MCF 10A (cell line): ENCODE measurements at regions not wholly inside any gene's neighbourhood (a gene's known extent, or its start where the extent isn't known, plus 50 kb on each side); places are given as distances from the start of the nearest gene placed in this dataset.

Experiments used
- BruUV-seq: library from RNA; stranded (reverse); fragments of 400-500 nt; replicated peaks from 2 replicates; lab custom pipeline; 2021; lab: Mats Ljungman, UMichigan
- CTCF ChIA-PET: fragments of 300-600 bp; sonication (Branson Sonifier 250); formaldehyde crosslinking; extraction: SDS; loops from one replicate; lab custom pipeline; 2021; ENCODE audit warnings: antibody characterized with exemption, inconsistent platforms; lab: Yijun Ruan, JAX
- POLR2A ChIA-PET: fragments of 300-600, 350-650 bp; sonication (Branson Sonifier 250); formaldehyde crosslinking; extraction: SDS; loops from one replicate; lab custom pipeline; 2020; ENCODE audit warnings: antibody characterized with exemption, inconsistent platforms; lab: Yijun Ruan, JAX
- DNase-seq: peaks from one replicate; pipeline ENCODE4 v3.0.0-alpha.2; 2018; ENCODE audit not compliant: unreplicated experiment
- H3K27ac Mint-ChIP-seq: one replicate; pipeline ENCODE4 v1.8.0; 2022; ENCODE audit warnings: mild to moderate bottlenecking, low read depth, mixed read lengths; ENCODE audit not compliant: unreplicated experiment
- H3K27me3 Mint-ChIP-seq: one replicate; pipeline ENCODE4 v1.8.0; 2022; ENCODE audit warnings: mixed read lengths; ENCODE audit not compliant: insufficient read depth, unreplicated experiment
- H3K36me3 Mint-ChIP-seq: one replicate; pipeline ENCODE4 v1.8.0; 2022; ENCODE audit warnings: mild to moderate bottlenecking, moderate library complexity, mixed read lengths; ENCODE audit not compliant: insufficient read depth, unreplicated experiment
- H3K4me1 Mint-ChIP-seq: one replicate; pipeline ENCODE4 v1.8.0; 2022; ENCODE audit warnings: mixed read lengths; ENCODE audit not compliant: insufficient read depth, unreplicated experiment
- H3K4me3 Mint-ChIP-seq: one replicate; pipeline ENCODE4 v1.8.0; 2022; ENCODE audit warnings: mild to moderate bottlenecking, moderate library complexity, mixed read lengths; ENCODE audit not compliant: unreplicated experiment
- H3K9me3 Mint-ChIP-seq: one replicate; pipeline ENCODE4 v1.8.0; 2022; ENCODE audit warnings: mixed read lengths; ENCODE audit not compliant: unreplicated experiment
- CTCF ChIP-seq: fragments of 200-600 bp; IDR thresholded peaks from one replicate; pipeline ENCODE4 v1.8.0; 2022; ENCODE audit warnings: antibody characterized with exemption, mild to moderate bottlenecking; ENCODE audit not compliant: unreplicated experiment
- intact Hi-C: fragments of 100-400 bp; cut with micrococcal nuclease; formaldehyde crosslinking; loops from 2 replicates; pipeline ENCODE4 v1.14.1; 2022

GRCh38 chr1:98546319-98546718 is 115.2 kb upstream of the SNX7 start:
- ChIA-PET CTCF (no interaction called here), POLR2A (no interaction called here)
- Mint-ChIP-seq H3K36me3 (peaks cover 3% of the 10 kb centered on the region), H3K9me3 (no peaks in the 10 kb centered on the region), H3K27ac (no peak overlapping the region), H3K27me3 (no peaks in the 10 kb centered on the region), H3K4me1 (no peaks in the 10 kb centered on the region), H3K4me3 (no peak overlapping the region)
- no peak for DNase-seq
- no peak for TF ChIP-seq CTCF
- no TSS peak for BruUV-seq
- intact Hi-C loops = no loop called here

GRCh38 chr1:98538106-98538505 is 123.4 kb upstream of the SNX7 start:
- DNase-seq = no peak
- POLR2A ChIA-PET = no interaction called here
- H3K9me3 Mint-ChIP-seq = no peaks in the 10 kb centered on the region
- H3K36me3 Mint-ChIP-seq = no peaks in the 10 kb centered on the region
- intact Hi-C loops = no loop called here
- H3K27me3 Mint-ChIP-seq = no peaks in the 10 kb centered on the region
- H3K4me3 Mint-ChIP-seq = no peak overlapping the region
- no peak overlapping the region for H3K27ac Mint-ChIP-seq
- no peaks in the 10 kb centered on the region for H3K4me1 Mint-ChIP-seq
- no TSS peak for BruUV-seq
- no peak for TF ChIP-seq CTCF
- CTCF ChIA-PET = no interaction called here

GRCh38 chr1:98523256-98523655 is 138.3 kb upstream of the SNX7 start:
- H3K4me3 Mint-ChIP-seq = no peak overlapping the region
- no peaks in the 10 kb centered on the region for H3K36me3 Mint-ChIP-seq
- no peaks in the 10 kb centered on the region for H3K27me3 Mint-ChIP-seq
- DNase-seq = no peak
- H3K27ac Mint-ChIP-seq = no peak overlapping the region
- no TSS peak for BruUV-seq
- H3K9me3 Mint-ChIP-seq = peaks cover 46% of the 10 kb centered on the region
- TF ChIP-seq CTCF = no peak
- no peaks in the 10 kb centered on the region for H3K4me1 Mint-ChIP-seq
- intact Hi-C loops = no loop called here
- ChIA-PET CTCF (no interaction called here), POLR2A (interaction anchor here (0.8 kb wide), 1 partner anchor 92 kb away, joined by 3 read pairs; no protein-coding TSS in a partner anchor)

GRCh38 chr1:98516306-98516705 is 145.2 kb upstream of the SNX7 start:
- ChIA-PET CTCF (interaction anchor here (0.5 to 0.7 kb wide), 3 partner anchors 144 to 963 kb away, joined by 3 read pairs; no protein-coding TSS in a partner anchor), POLR2A (interaction anchor here (0.6 to 1.3 kb wide), 3 partner anchors 9 to 1497 kb away, joined by 3 to 4 read pairs (median 4); no protein-coding TSS in a partner anchor)
- Mint-ChIP-seq H3K27me3 (no peaks in the 10 kb centered on the region), H3K36me3 (peaks cover 4% of the 10 kb centered on the region), H3K4me3 (no peak overlapping the region), H3K9me3 (peaks cover 11% of the 10 kb centered on the region), H3K27ac (peak overlapping the region; percentile 87), H3K4me1 (no peaks in the 10 kb centered on the region)
- no peak for TF ChIP-seq CTCF
- intact Hi-C loops = no loop called here
- BruUV-seq = no TSS peak
- DNase-seq = peak; percentile 52
